BE2C (cell line): ENCODE measurements at regions not wholly inside any gene's neighbourhood (a gene's known extent, or its start where the extent isn't known, plus 50 kb on each side); places are given as distances from the start of the nearest gene placed in this dataset.

Source experiments
- DNase-seq: peaks from one replicate; pipeline ENCODE4 v3.0.0-alpha.2; 2020
- H3K27me3 ChIP-seq: fragments of 250-450 bp; sonication (Bioruptor Pico); 2 replicates; pipeline ENCODE4 v1.5.1; 2020; ENCODE audit warnings: mild to moderate bottlenecking
- H3K36me3 ChIP-seq: fragments of 250-450 bp; sonication (Bioruptor Pico); 2 replicates; pipeline ENCODE4 v1.5.1; 2020; ENCODE audit warnings: mild to moderate bottlenecking
- H3K4me1 ChIP-seq: fragments of 250-450 bp; sonication (Bioruptor Pico); 2 replicates; pipeline ENCODE4 v1.5.1; 2020
- H3K4me3 ChIP-seq: 2 replicates; pipeline ENCODE4 v1.5.1; 2011; ENCODE audit warnings: low read depth, low read length
- H3K9me3 ChIP-seq: fragments of 250-450 bp; sonication (Bioruptor Pico); 2 replicates; pipeline ENCODE4 v1.5.1; 2020
- CTCF ChIP-seq: IDR thresholded peaks from 2 replicates; pipeline ENCODE4 v1.5.1; 2012; ENCODE audit warnings: mild to moderate bottlenecking, low read depth, low read length

GRCh38 chr14:97028382-97028781 is 231.2 kb downstream of the VRK1 start:
- Histone ChIP-seq H3K9me3 (no peaks in the 10 kb centered on the region; the same call in 1 of the 2 replicates), H3K27me3 (peaks cover 13% of the 10 kb centered on the region), H3K4me3 (no peak overlapping the region), H3K36me3 (no peaks in the 10 kb centered on the region), H3K4me1 (no peaks in the 10 kb centered on the region)
- no peak for TF ChIP-seq CTCF
- DNase-seq, result no peak

- H3K36me3 ChIP-seq, result no peaks in the 10 kb centered on the region
- no peak for TF ChIP-seq CTCF
- H3K4me1 ChIP-seq, result no peaks in the 10 kb centered on the region
- H3K9me3 ChIP-seq, result no peaks in the 10 kb centered on the region; the same call in 1 of the 2 replicates
- no peak for DNase-seq
- peaks cover 16% of the 10 kb centered on the region for H3K27me3 ChIP-seq
- H3K4me3 ChIP-seq, result no peak overlapping the region
Measured at GRCh38 chr14:97029800-97030199, 232.6 kb downstream of the VRK1 start.

- no peak for TF ChIP-seq CTCF
- Histone ChIP-seq H3K9me3 (no peaks in the 10 kb centered on the region; the same call in 1 of the 2 replicates), H3K4me3 (no peak overlapping the region), H3K27me3 (peaks cover 16% of the 10 kb centered on the region), H3K36me3 (no peaks in the 10 kb centered on the region), H3K4me1 (no peaks in the 10 kb centered on the region)
- DNase-seq, result no peak
Measured at GRCh38 chr14:97031530-97031929, 234.3 kb downstream of the VRK1 start.

GRCh38 chr14:97033556-97034081 is 236.4 kb downstream of the VRK1 start:
- DNase-seq, result no peak
- Histone ChIP-seq H3K9me3 (no peaks in the 10 kb centered on the region; the same call in 1 of the 2 replicates), H3K4me3 (0 out of 2 replicates have a peak overlapping the region, but pooled peaks have one; percentile 14), H3K4me1 (no peaks in the 10 kb centered on the region), H3K36me3 (no peaks in the 10 kb centered on the region), H3K27me3 (peaks cover 16% of the 10 kb centered on the region)
- TF ChIP-seq CTCF, result no peak

GRCh38 chr14:97036086-97036852 is 239.1 kb downstream of the VRK1 start:
- Histone ChIP-seq H3K4me1 (no peaks in the 10 kb centered on the region), H3K27me3 (peaks cover 16% of the 10 kb centered on the region), H3K4me3 (no peak overlapping the region), H3K36me3 (no peaks in the 10 kb centered on the region), H3K9me3 (no peaks in the 10 kb centered on the region; the same call in 1 of the 2 replicates)
- DNase-seq, result no peak
- no peak for TF ChIP-seq CTCF
